Uterus (tissue), 3 donors: ENCODE measurements at regions not wholly inside any gene's neighbourhood (a gene's known extent, or its start where the extent isn't known, plus 50 kb on each side); places are given as distances from the start of the nearest gene placed in this dataset.

ENCODE experiments used
- DNase-seq, 2 donors: peaks; one replicate each; pipeline ENCODE4 v3.0.0-alpha.2; 2019 to 2020
- H3K27ac ChIP-seq, 2 donors: fragments of 200-600 bp; sonication (generic); 1 replicate in 1 of 2; 2 replicates in 1 of 2; pipeline ENCODE4 v1.5.1; 2016 to 2018
- H3K27me3 ChIP-seq, 2 donors: fragments of 200-600 bp; sonication (generic); one replicate each; pipeline ENCODE4 v1.5.1; 2018 to 2019; ENCODE audit warnings: control low read depth in 1 of 2
- H3K36me3 ChIP-seq, 2 donors: fragments of 200-600 bp; sonication (generic); one replicate each; pipeline ENCODE4 v1.5.1; 2019; ENCODE audit warnings: control low read depth in 1 of 2
- H3K4me1 ChIP-seq, 2 donors: fragments of 200-600 bp; sonication (generic); one replicate each; pipeline ENCODE4 v1.5.1; 2018 to 2019; ENCODE audit warnings: control low read depth in 1 of 2
- H3K4me3 ChIP-seq, 2 donors: fragments of 200-600 bp; sonication (generic); 1 replicate in 1 of 2; 2 replicates in 1 of 2; pipeline ENCODE4 v1.5.1; 2018 to 2019; ENCODE audit warnings: mild to moderate bottlenecking in 1 of 2
- H3K9me3 ChIP-seq, 2 donors: fragments of 200-600 bp; sonication (generic); one replicate each; pipeline ENCODE4 v1.5.1; 2019; ENCODE audit warnings: control low read depth in 1 of 2
- CTCF ChIP-seq, 4 experiments: fragments of 200-600 bp in 2 of 4; fragments of 450-650 bp in 2 of 4; sonication (generic) in 2 of 4; IDR thresholded peaks; one replicate each; pipeline ENCODE4 v1.5.1; 2016 to 2019; ENCODE audit warnings: antibody characterized with exemption in 4 of 4, mild to moderate bottlenecking in 2 of 4, moderate library complexity in 1 of 4
- POLR2A ChIP-seq, 2 donors: fragments of 450-650 bp; IDR thresholded peaks; one replicate each; pipeline ENCODE4 v1.6.1; 2016; ENCODE audit warnings: antibody characterized with exemption in 2 of 2, mild to moderate bottlenecking in 1 of 2, moderate library complexity in 1 of 2
- intact Hi-C: fragments of 100-400 bp; cut with DNase I; formaldehyde crosslinking; loops from one replicate; pipeline ENCODE4 v1.15.1; 2023; ENCODE audit warnings: low total_unique reads
- donor health status: DM: yes; HTN: yes; CAD: no.

GRCh38 chr10:58070956-58071355 lies 196.7 kb downstream of the IPMK start:
- TF ChIP-seq POLR2A (IDR thresholded peaks at IDR 0.05) (no peak), CTCF (IDR thresholded peaks at IDR 0.05) (no peak)
- Histone ChIP-seq H3K27me3 (no peaks in the 10 kb centered on the region), H3K9me3 (no peaks in the 10 kb centered on the region), H3K27ac (no peak overlapping the region), H3K4me1 (no peaks in the 10 kb centered on the region), H3K4me3 (no peak overlapping the region), H3K36me3 (no peaks in the 10 kb centered on the region)
- no peak for DNase-seq
- intact Hi-C loops = no loop called here

- no peak overlapping the region for H3K27ac ChIP-seq
- intact Hi-C loops = no loop called here
- no peaks in the 10 kb centered on the region for H3K4me1 ChIP-seq
- no peaks in the 10 kb centered on the region for H3K36me3 ChIP-seq
- H3K27me3 ChIP-seq = no peaks in the 10 kb centered on the region
- no peak overlapping the region for H3K4me3 ChIP-seq
- TF ChIP-seq CTCF (IDR thresholded peaks at IDR 0.05) (no peak), POLR2A (IDR thresholded peaks at IDR 0.05) (no peak)
- no peak for DNase-seq
- H3K9me3 ChIP-seq = no peaks in the 10 kb centered on the region
These were observed 198.9 kb downstream of the IPMK start for GRCh38 chr10:58068809-58069208.

- intact Hi-C loops = no loop called here
- DNase-seq = no peak
- H3K9me3 ChIP-seq = no peaks in the 10 kb centered on the region
- no peaks in the 10 kb centered on the region for H3K27me3 ChIP-seq
- H3K27ac ChIP-seq = no peak overlapping the region
- no peak for TF ChIP-seq POLR2A (IDR thresholded peaks at IDR 0.05)
- no peak for TF ChIP-seq CTCF (IDR thresholded peaks at IDR 0.05)
- H3K36me3 ChIP-seq = no peaks in the 10 kb centered on the region
- no peaks in the 10 kb centered on the region for H3K4me1 ChIP-seq
- no peak overlapping the region for H3K4me3 ChIP-seq
These were observed 200.7 kb downstream of the IPMK start for GRCh38 chr10:58066979-58067378.

- no peaks in the 10 kb centered on the region for H3K4me1 ChIP-seq
- no peaks in the 10 kb centered on the region for H3K9me3 ChIP-seq
- no peak for TF ChIP-seq POLR2A (IDR thresholded peaks at IDR 0.05)
- TF ChIP-seq CTCF (IDR thresholded peaks at IDR 0.05) = no peak
- DNase-seq = no peak
- H3K27me3 ChIP-seq = no peaks in the 10 kb centered on the region
- no peak overlapping the region for H3K27ac ChIP-seq
- H3K4me3 ChIP-seq = no peak overlapping the region
- H3K36me3 ChIP-seq = no peaks in the 10 kb centered on the region
- intact Hi-C loops = no loop called here
These were observed 201.6 kb downstream of the IPMK start for GRCh38 chr10:58066126-58066525.

- intact Hi-C loops = no loop called here
- DNase-seq = no peak
- no peak overlapping the region for H3K4me3 ChIP-seq
- H3K4me1 ChIP-seq = no peaks in the 10 kb centered on the region
- no peaks in the 10 kb centered on the region for H3K9me3 ChIP-seq
- H3K36me3 ChIP-seq = no peaks in the 10 kb centered on the region
- TF ChIP-seq POLR2A (IDR thresholded peaks at IDR 0.05) (no peak), CTCF (IDR thresholded peaks at IDR 0.05) (no peak)
- H3K27me3 ChIP-seq = no peaks in the 10 kb centered on the region
- H3K27ac ChIP-seq = no peak overlapping the region
These were observed 202.2 kb downstream of the IPMK start for GRCh38 chr10:58065529-58065815.
